NCI-H510A treated with DMSO at 0.1 percent for 48 hours (cell line): ENCODE measurements at regions not wholly inside any gene's neighbourhood (a gene's known extent, or its start where the extent isn't known, plus 50 kb on each side); places are given as distances from the start of the nearest gene placed in this dataset.

Source experiments
- DNase-seq: peaks from one replicate; lab custom pipeline; 2025; lab: John Stamatoyannopoulos, UW

GRCh38 chr1:38456531-38456876 lies 403.1 kb downstream of the RRAGC start:
- DNase-seq, result no peak

GRCh38 chr1:38455829-38456530 lies 403.6 kb downstream of the RRAGC start:
- DNase-seq, result no peak

GRCh38 chr1:38454749-38455441 lies 404.7 kb downstream of the RRAGC start:
- DNase-seq, result no peak

- no peak for DNase-seq
These were observed 405.3 kb downstream of the RRAGC start for GRCh38 chr1:38454236-38454635.

GRCh38 chr1:38452246-38452645 lies 405.7 kb upstream of the POU3F1 start:
- DNase-seq, result no peak

GRCh38 chr1:38451541-38451993 lies 405.0 kb upstream of the POU3F1 start:
- DNase-seq, result no peak

GRCh38 chr1:38448893-38449292 lies 402.3 kb upstream of the POU3F1 start:
- no peak for DNase-seq

- no peak for DNase-seq
These were observed 400.3 kb upstream of the POU3F1 start for GRCh38 chr1:38446936-38447335.

GRCh38 chr1:38444770-38445442 lies 398.3 kb upstream of the POU3F1 start:
- DNase-seq, result no peak

- DNase-seq, result no peak
These were observed 397.7 kb upstream of the POU3F1 start for GRCh38 chr1:38444311-38444710.

- DNase-seq, result no peak
These were observed 393.8 kb upstream of the POU3F1 start for GRCh38 chr1:38440402-38440801.

GRCh38 chr1:38436749-38437148 lies 390.2 kb upstream of the POU3F1 start:
- no peak for DNase-seq

GRCh38 chr1:38436006-38436405 lies 389.4 kb upstream of the POU3F1 start:
- no peak for DNase-seq

- no peak for DNase-seq
These were observed 386.6 kb upstream of the POU3F1 start for GRCh38 chr1:38433084-38433722.

GRCh38 chr1:38431535-38432376 lies 385.2 kb upstream of the POU3F1 start:
- no peak for DNase-seq

GRCh38 chr1:38430949-38431348 lies 384.4 kb upstream of the POU3F1 start:
- DNase-seq, result no peak

GRCh38 chr1:38424677-38425076 lies 378.1 kb upstream of the POU3F1 start:
- no peak for DNase-seq

- no peak for DNase-seq
These were observed 374.1 kb upstream of the POU3F1 start for GRCh38 chr1:38420666-38421065.

- DNase-seq, result no peak
These were observed 371.8 kb upstream of the POU3F1 start for GRCh38 chr1:38418195-38419030.

- DNase-seq, result no peak
These were observed 357.1 kb upstream of the POU3F1 start for GRCh38 chr1:38403667-38404066.
